ENCODE measurements at regions not wholly inside any gene's neighbourhood (a gene's known extent, or its start where the extent isn't known, plus 50 kb on each side); places are given as distances from the start of the nearest gene placed in this dataset.
A peak's percentile ranks its signal among the peaks of the same experiment; 100 is the strongest.

GRCh38 chr5:29337030-29337429, 1856.5 kb upstream of the CDH6 start:
- in situ Hi-C loops (cut with MboI; ENCODE audit: low pct_unique_long_range_greater_than_20kb in 2 of 9, low sequenced_read_pairs in 9 of 9, unreplicated experiment in 9 of 9): no loop called here
- Histone ChIP-seq H3K4me1 (replicated peaks in 1 of 2) (no peaks in the 10 kb centered on the region), H3K27ac (no peak overlapping the region), H3K4me3 (no peak overlapping the region)
- no peak for ATAC-seq (replicated peaks in 6 of 8)
- WGBS, 10 experiments: 0 to 82% (median 40%) methylated on average over 1 to 2 of the region's 2 CpGs; no CpG with 5 or more reads in 1 of the 10 experiments

- Histone ChIP-seq H3K4me1 (replicated peaks in 1 of 2) (no peaks in the 10 kb centered on the region), H3K4me3 (no peak overlapping the region), H3K27ac (no peak overlapping the region)
- in situ Hi-C loops (cut with MboI; ENCODE audit: low pct_unique_long_range_greater_than_20kb in 2 of 9, low sequenced_read_pairs in 9 of 9, unreplicated experiment in 9 of 9): no loop called here
- no peak for ATAC-seq (replicated peaks in 6 of 8)
Observed at GRCh38 chr5:29321591-29321990, 1871.9 kb upstream of the CDH6 start.

- in situ Hi-C loops (cut with MboI; ENCODE audit: low pct_unique_long_range_greater_than_20kb in 2 of 9, low sequenced_read_pairs in 9 of 9, unreplicated experiment in 9 of 9): no loop called here
- H3K4me1 ChIP-seq (replicated peaks in 1 of 2): no peaks in the 10 kb centered on the region
- H3K4me3 ChIP-seq: no peak overlapping the region
- no peak for ATAC-seq (replicated peaks in 6 of 8)
- WGBS, 10 experiments: 0 to 100% (median 80%) methylated on average over 1 of the region's 1 CpG; no CpG with 5 or more reads in 1 of the 10 experiments
- no peak overlapping the region for H3K27ac ChIP-seq
Observed at GRCh38 chr5:29309359-29309758, 1884.1 kb upstream of the CDH6 start.

GRCh38 chr5:29307478-29307877, 1886.0 kb upstream of the CDH6 start:
- ATAC-seq (replicated peaks in 6 of 8): no peak
- WGBS, 10 experiments: 5 to 89% (median 42%) methylated on average over 2 to 3 of the region's 3 CpGs
- H3K4me3 ChIP-seq: no peak overlapping the region

GRCh38 chr5:29304545-29304944, 1888.9 kb upstream of the CDH6 start:
- no peak overlapping the region for H3K27ac ChIP-seq
- in situ Hi-C loops (cut with MboI; ENCODE audit: low pct_unique_long_range_greater_than_20kb in 2 of 9, low sequenced_read_pairs in 9 of 9, unreplicated experiment in 9 of 9): no loop called here
- no peak overlapping the region for H3K4me3 ChIP-seq
- ATAC-seq (replicated peaks in 6 of 8): no peak
- H3K4me1 ChIP-seq (replicated peaks in 1 of 2): no peaks in the 10 kb centered on the region
- 0 to 87% (median 26%) methylated on average over 1 to 3 of the region's 3 CpGs; no CpG with 5 or more reads in 3 of the 10 experiments for WGBS, 10 experiments

More at GRCh38 chr5:29307478-29307877, 1886.0 kb upstream of the CDH6 start:
- in situ Hi-C loops (cut with MboI; ENCODE audit: low pct_unique_long_range_greater_than_20kb in 2 of 9, low sequenced_read_pairs in 9 of 9, unreplicated experiment in 9 of 9): no loop called here
- Histone ChIP-seq H3K27ac (no peak overlapping the region), H3K4me1 (replicated peaks in 1 of 2) (no peaks in the 10 kb centered on the region)

GRCh38 chr5:29296548-29296947, 1896.9 kb upstream of the CDH6 start:
- no peaks in the 10 kb centered on the region for H3K4me1 ChIP-seq (replicated peaks in 1 of 2)
- 67 to 100% (median 80%) methylated on average over 1 to 2 of the region's 21 CpGs; no CpG with 5 or more reads in 6 of the 10 experiments for WGBS, 10 experiments
- H3K27ac ChIP-seq: no peak overlapping the region
- no peak overlapping the region for H3K4me3 ChIP-seq
- no peak for ATAC-seq (replicated peaks in 6 of 8)
- in situ Hi-C loops (cut with MboI; ENCODE audit: low pct_unique_long_range_greater_than_20kb in 2 of 9, low sequenced_read_pairs in 9 of 9, unreplicated experiment in 9 of 9): no loop called here

GRCh38 chr5:29277642-29278041, 1915.8 kb upstream of the CDH6 start:
- WGBS, 10 experiments: 0 to 100% (median 13%) methylated on average over 1 to 2 of the region's 2 CpGs; no CpG with 5 or more reads in 1 of the 10 experiments
- in situ Hi-C loops (cut with MboI; ENCODE audit: low pct_unique_long_range_greater_than_20kb in 2 of 9, low sequenced_read_pairs in 9 of 9, unreplicated experiment in 9 of 9): no loop called here
- no peak overlapping the region for H3K27ac ChIP-seq
- no peak overlapping the region for H3K4me3 ChIP-seq
- peaks cover 0 to 12% of the 10 kb centered on the region in 2 donors for H3K4me1 ChIP-seq (replicated peaks in 1 of 2)
- peak in 3 of 8 experiments; percentile 57 to 88 (median 60) for ATAC-seq (replicated peaks in 6 of 8)

GRCh38 chr5:29276371-29276770, 1917.1 kb upstream of the CDH6 start:
- ATAC-seq (replicated peaks in 6 of 8): no peak
- Histone ChIP-seq H3K4me1 (replicated peaks in 1 of 2) (peaks cover 0 to 12% of the 10 kb centered on the region in 2 donors), H3K4me3 (no peak overlapping the region), H3K27ac (no peak overlapping the region)
- in situ Hi-C loops (cut with MboI; ENCODE audit: low pct_unique_long_range_greater_than_20kb in 2 of 9, low sequenced_read_pairs in 9 of 9, unreplicated experiment in 9 of 9): no loop called here
- WGBS, 10 experiments: 0 to 100% (median 65%) methylated on average over 1 of the region's 1 CpG; no CpG with 5 or more reads in 2 of the 10 experiments

GRCh38 chr5:29263915-29264351, 1929.6 kb upstream of the CDH6 start:
- 13 to 98% (median 62%) methylated on average over 3 to 4 of the region's 4 CpGs; no CpG with 5 or more reads in 2 of the 10 experiments for WGBS, 10 experiments
- peaks cover 0 to 6% of the 10 kb centered on the region in 2 donors for H3K4me1 ChIP-seq (replicated peaks in 1 of 2)
- peak in 1 of 8 experiments; percentile 77 for ATAC-seq (replicated peaks in 6 of 8)
- H3K27ac ChIP-seq: no peak overlapping the region
- in situ Hi-C loops (cut with MboI; ENCODE audit: low pct_unique_long_range_greater_than_20kb in 2 of 9, low sequenced_read_pairs in 9 of 9, unreplicated experiment in 9 of 9): no loop called here
- H3K4me3 ChIP-seq: no peak overlapping the region

GRCh38 chr5:29262339-29263123, 1931.0 kb upstream of the CDH6 start:
- H3K4me3 ChIP-seq: no peak overlapping the region
- in situ Hi-C loops (cut with MboI; ENCODE audit: low pct_unique_long_range_greater_than_20kb in 2 of 9, low sequenced_read_pairs in 9 of 9, unreplicated experiment in 9 of 9): no loop called here
- WGBS, 10 experiments: 0 to 100% (median 57%) methylated on average over 1 to 3 of the region's 3 CpGs; no CpG with 5 or more reads in 1 of the 10 experiments
- ATAC-seq (replicated peaks in 6 of 8): peak in 3 of 8 experiments; percentile 22 to 65 (median 53)
- H3K4me1 ChIP-seq (replicated peaks in 1 of 2): peaks cover 0 to 6% of the 10 kb centered on the region in 2 donors
- H3K27ac ChIP-seq: no peak overlapping the region

GRCh38 chr5:29261213-29261612, 1932.3 kb upstream of the CDH6 start:
- Histone ChIP-seq H3K27ac (no peak overlapping the region), H3K4me1 (replicated peaks in 1 of 2) (peaks cover 0 to 6% of the 10 kb centered on the region in 2 donors), H3K4me3 (no peak overlapping the region)
- WGBS, 10 experiments: 0 to 88% (median 57%) methylated on average over 1 of the region's 1 CpG; no CpG with 5 or more reads in 2 of the 10 experiments
- ATAC-seq (replicated peaks in 6 of 8): no peak
- in situ Hi-C loops (cut with MboI; ENCODE audit: low pct_unique_long_range_greater_than_20kb in 2 of 9, low sequenced_read_pairs in 9 of 9, unreplicated experiment in 9 of 9): no loop called here

- no peak overlapping the region for H3K4me3 ChIP-seq
- no peak overlapping the region for H3K27ac ChIP-seq
- 0 to 100% (median 71%) methylated on average over 1 to 2 of the region's 2 CpGs; no CpG with 5 or more reads in 1 of the 10 experiments for WGBS, 10 experiments
- ATAC-seq (replicated peaks in 6 of 8): no peak
- in situ Hi-C loops (cut with MboI; ENCODE audit: low pct_unique_long_range_greater_than_20kb in 2 of 9, low sequenced_read_pairs in 9 of 9, unreplicated experiment in 9 of 9): no loop called here
- H3K4me1 ChIP-seq (replicated peaks in 1 of 2): no peaks in the 10 kb centered on the region
Observed at GRCh38 chr5:29252390-29252789, 1941.1 kb upstream of the CDH6 start.

GRCh38 chr5:29247346-29248028, 1946.0 kb upstream of the CDH6 start:
- Histone ChIP-seq H3K4me3 (no peak overlapping the region), H3K4me1 (replicated peaks in 1 of 2) (no peaks in the 10 kb centered on the region), H3K27ac (no peak overlapping the region)
- 0 to 86% (median 50%) methylated on average over 1 to 2 of the region's 2 CpGs; no CpG with 5 or more reads in 3 of the 10 experiments for WGBS, 10 experiments
- in situ Hi-C loops (cut with MboI; ENCODE audit: low pct_unique_long_range_greater_than_20kb in 2 of 9, low sequenced_read_pairs in 9 of 9, unreplicated experiment in 9 of 9): no loop called here
- ATAC-seq (replicated peaks in 6 of 8): no peak
